ENCODE measurements at regions not wholly inside any gene's neighbourhood (a gene's known extent, or its start where the extent isn't known, plus 50 kb on each side); places are given as distances from the start of the nearest gene placed in this dataset.

DNA sequence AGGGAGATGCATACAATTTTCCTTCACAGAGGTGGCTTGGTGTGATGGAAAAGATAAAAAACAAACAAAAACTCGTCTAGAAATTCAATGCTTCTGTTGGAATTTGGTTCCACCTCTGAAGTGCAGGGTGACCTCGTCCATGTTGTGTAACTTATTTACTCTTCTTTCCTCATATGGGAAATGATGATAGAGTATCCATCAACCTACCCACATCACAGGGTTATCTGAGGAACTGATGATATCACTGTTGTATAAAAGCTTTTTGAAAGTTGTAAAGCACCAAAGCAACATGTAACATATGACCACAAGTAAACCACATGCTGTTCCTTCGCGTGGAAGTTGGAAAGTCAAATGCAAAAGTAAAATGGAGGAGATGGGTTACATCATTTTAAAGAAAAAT lies 212.0 kb upstream of the SGK1 start:
- H3K27ac ChIP-seq (replicated peaks), result no peak overlapping the region
- H3K4me3 ChIP-seq (replicated peaks; ENCODE audit: insufficient read depth, low read length), result no peak overlapping the region
- H3K27me3 ChIP-seq (ENCODE audit: insufficient read depth, poor library complexity, severe bottlenecking), result no peaks in the 10 kb centered on the region
- peak in 1 of 2 experiments; percentile 24 for DNase-seq (ENCODE audit: low read depth in 1 of 2, low spot score in 1 of 2)
- TF ChIP-seq POLR2AphosphoS5 (IDR thresholded peaks at IDR 0.05; ENCODE audit: low read depth) (no peak), SPI1 (IDR thresholded peaks at IDR 0.05; ENCODE audit: borderline replicate concordance, low read depth) (no peak), GABPA (IDR thresholded peaks at IDR 0.05; ENCODE audit: low read depth) (no peak)
- TF ChIP-seq, protein P1, sequence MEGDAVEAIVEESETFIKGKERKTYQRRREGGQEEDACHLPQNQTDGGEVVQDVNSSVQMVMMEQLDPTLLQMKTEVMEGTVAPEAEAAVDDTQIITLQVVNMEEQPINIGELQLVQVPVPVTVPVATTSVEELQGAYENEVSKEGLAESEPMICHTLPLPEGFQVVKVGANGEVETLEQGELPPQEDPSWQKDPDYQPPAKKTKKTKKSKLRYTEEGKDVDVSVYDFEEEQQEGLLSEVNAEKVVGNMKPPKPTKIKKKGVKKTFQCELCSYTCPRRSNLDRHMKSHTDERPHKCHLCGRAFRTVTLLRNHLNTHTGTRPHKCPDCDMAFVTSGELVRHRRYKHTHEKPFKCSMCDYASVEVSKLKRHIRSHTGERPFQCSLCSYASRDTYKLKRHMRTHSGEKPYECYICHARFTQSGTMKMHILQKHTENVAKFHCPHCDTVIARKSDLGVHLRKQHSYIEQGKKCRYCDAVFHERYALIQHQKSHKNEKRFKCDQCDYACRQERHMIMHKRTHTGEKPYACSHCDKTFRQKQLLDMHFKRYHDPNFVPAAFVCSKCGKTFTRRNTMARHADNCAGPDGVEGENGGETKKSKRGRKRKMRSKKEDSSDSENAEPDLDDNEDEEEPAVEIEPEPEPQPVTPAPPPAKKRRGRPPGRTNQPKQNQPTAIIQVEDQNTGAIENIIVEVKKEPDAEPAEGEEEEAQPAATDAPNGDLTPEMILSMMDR (IDR thresholded peaks at IDR 0.05; ENCODE audit: insufficient read depth, low read length), result no peak
- TF ChIP-seq, protein P2, sequence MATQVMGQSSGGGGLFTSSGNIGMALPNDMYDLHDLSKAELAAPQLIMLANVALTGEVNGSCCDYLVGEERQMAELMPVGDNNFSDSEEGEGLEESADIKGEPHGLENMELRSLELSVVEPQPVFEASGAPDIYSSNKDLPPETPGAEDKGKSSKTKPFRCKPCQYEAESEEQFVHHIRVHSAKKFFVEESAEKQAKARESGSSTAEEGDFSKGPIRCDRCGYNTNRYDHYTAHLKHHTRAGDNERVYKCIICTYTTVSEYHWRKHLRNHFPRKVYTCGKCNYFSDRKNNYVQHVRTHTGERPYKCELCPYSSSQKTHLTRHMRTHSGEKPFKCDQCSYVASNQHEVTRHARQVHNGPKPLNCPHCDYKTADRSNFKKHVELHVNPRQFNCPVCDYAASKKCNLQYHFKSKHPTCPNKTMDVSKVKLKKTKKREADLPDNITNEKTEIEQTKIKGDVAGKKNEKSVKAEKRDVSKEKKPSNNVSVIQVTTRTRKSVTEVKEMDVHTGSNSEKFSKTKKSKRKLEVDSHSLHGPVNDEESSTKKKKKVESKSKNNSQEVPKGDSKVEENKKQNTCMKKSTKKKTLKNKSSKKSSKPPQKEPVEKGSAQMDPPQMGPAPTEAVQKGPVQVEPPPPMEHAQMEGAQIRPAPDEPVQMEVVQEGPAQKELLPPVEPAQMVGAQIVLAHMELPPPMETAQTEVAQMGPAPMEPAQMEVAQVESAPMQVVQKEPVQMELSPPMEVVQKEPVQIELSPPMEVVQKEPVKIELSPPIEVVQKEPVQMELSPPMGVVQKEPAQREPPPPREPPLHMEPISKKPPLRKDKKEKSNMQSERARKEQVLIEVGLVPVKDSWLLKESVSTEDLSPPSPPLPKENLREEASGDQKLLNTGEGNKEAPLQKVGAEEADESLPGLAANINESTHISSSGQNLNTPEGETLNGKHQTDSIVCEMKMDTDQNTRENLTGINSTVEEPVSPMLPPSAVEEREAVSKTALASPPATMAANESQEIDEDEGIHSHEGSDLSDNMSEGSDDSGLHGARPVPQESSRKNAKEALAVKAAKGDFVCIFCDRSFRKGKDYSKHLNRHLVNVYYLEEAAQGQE (IDR thresholded peaks at IDR 0.05; ENCODE audit: insufficient replicate concordance, low read depth), result no peak

DNA sequence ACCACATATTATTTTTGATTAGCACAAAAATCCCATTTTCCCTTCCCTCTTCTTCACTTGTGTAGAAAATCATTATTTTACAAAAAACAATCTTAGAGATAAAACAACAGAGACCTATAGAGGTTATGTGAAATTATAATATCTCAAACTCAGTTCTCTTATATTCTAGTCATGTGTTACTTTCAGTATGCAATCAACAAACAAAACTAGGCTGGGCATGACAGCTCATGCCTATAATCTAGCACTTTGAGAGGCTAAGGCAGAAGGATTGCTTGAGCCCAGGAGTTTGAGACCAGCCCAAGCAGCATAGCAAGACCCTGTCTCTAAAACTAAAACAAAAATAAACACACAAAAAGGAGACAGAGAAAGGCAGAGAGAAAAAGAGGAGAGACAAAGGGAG lies 211.4 kb upstream of the SGK1 start:
- Histone ChIP-seq H3K27ac (replicated peaks) (no peak overlapping the region), H3K4me3 (replicated peaks; ENCODE audit: insufficient read depth, low read length) (no peak overlapping the region), H3K27me3 (ENCODE audit: insufficient read depth, poor library complexity, severe bottlenecking) (no peaks in the 10 kb centered on the region)
- DNase-seq (ENCODE audit: low read depth in 1 of 2, low spot score in 1 of 2), result no peak
- TF ChIP-seq SPI1 (IDR thresholded peaks at IDR 0.05; ENCODE audit: borderline replicate concordance, low read depth) (no peak), POLR2AphosphoS5 (IDR thresholded peaks at IDR 0.05; ENCODE audit: low read depth) (no peak), GABPA (IDR thresholded peaks at IDR 0.05; ENCODE audit: low read depth) (no peak)
- TF ChIP-seq, protein P2 (IDR thresholded peaks at IDR 0.05; ENCODE audit: insufficient replicate concordance, low read depth), result no peak
- TF ChIP-seq, protein P1 (IDR thresholded peaks at IDR 0.05; ENCODE audit: insufficient read depth, low read length), result no peak

DNA sequence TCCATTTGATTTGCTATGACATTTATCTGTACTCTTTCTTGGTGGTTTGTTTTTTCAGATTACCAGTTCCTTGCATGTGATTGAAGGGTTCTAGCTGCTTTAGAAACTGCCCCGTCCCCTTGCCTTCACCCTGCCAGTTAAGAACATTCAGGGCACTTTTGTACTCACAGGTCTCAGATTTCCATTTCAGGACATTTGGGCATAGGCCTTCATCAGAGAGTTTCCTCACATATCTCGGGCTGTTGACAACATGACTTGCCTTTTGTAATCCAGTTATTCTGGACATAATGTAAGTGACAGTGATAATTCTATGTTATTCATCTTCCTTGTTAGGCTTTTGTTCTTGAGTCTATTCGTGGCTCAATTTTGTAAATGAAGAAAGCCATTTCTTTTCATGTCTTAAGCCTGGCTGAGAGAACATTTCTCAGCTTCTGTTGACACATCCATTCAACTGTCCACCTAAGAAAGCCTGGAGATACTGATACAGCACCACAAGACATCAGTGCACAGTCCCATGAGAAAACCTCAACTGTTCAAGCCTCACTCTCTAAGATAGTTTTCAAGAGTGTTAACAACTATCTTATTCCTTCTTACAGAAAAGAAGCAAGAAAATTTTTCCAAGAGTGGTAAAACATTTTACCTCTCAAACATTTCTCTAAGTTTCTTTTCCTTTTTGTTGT lies 209.3 kb upstream of the SGK1 start:
- Histone ChIP-seq H3K27me3 (ENCODE audit: insufficient read depth, poor library complexity, severe bottlenecking) (no peaks in the 10 kb centered on the region), H3K27ac (replicated peaks) (no peak overlapping the region), H3K4me3 (replicated peaks; ENCODE audit: insufficient read depth, low read length) (no peak overlapping the region)
- TF ChIP-seq, protein P2 (IDR thresholded peaks at IDR 0.05; ENCODE audit: insufficient replicate concordance, low read depth), result no peak
- TF ChIP-seq POLR2AphosphoS5 (IDR thresholded peaks at IDR 0.05; ENCODE audit: low read depth), result no peak
- no peak for TF ChIP-seq SPI1 (IDR thresholded peaks at IDR 0.05; ENCODE audit: borderline replicate concordance, low read depth)
- DNase-seq (ENCODE audit: low read depth in 1 of 2, low spot score in 1 of 2), result no peak

Data from HL-60 (cell line).